NB4 (cell line): ENCODE measurements at regions not wholly inside any gene's neighbourhood (a gene's known extent, or its start where the extent isn't known, plus 50 kb on each side); places are given as distances from the start of the nearest gene placed in this dataset.

Source experiments
- CTCF ChIP-seq: IDR thresholded peaks from one replicate; pipeline ENCODE4 v1.5.1; 2012; ENCODE audit warnings: low read depth, low read length
- MAX ChIP-seq: IDR thresholded peaks from 2 replicates; pipeline ENCODE4 v1.6.1; 2011; ENCODE audit warnings: low read depth, low read length

- TF ChIP-seq CTCF = no peak
- TF ChIP-seq MAX = no peak
These were observed 115.0 kb upstream of the RMDN2 start for GRCh38 chr2:37809931-37810570.
